HepG2 (cell line): ENCODE measurements at regions not wholly inside any gene's neighbourhood (a gene's known extent, or its start where the extent isn't known, plus 50 kb on each side); places are given as distances from the start of the nearest gene placed in this dataset.

Experiments used
- CTCF ChIP-seq: sonication (generic); formaldehyde crosslinking; IDR thresholded peaks from 2 replicates; pipeline ENCODE4 v1.5.0; 2020; ENCODE audit warnings: mild to moderate bottlenecking, missing genetic modification reagents, moderate library complexity
- EHMT2 ChIP-seq: fragments of 200-600 bp; sonication (generic); IDR thresholded peaks from 2 replicates; pipeline ENCODE4 v1.7.0; 2017; ENCODE audit warnings: antibody characterized with exemption, low read depth, low read length, borderline replicate concordance
- ZBTB8A ChIP-seq: sonication (generic); formaldehyde crosslinking; IDR thresholded peaks from 2 replicates; pipeline ENCODE4 v1.4.0; 2020; ENCODE audit warnings: mild to moderate bottlenecking, low read depth, missing genetic modification reagents, borderline replicate concordance
- ZNF331 ChIP-seq: sonication (generic); formaldehyde crosslinking; IDR thresholded peaks from 2 replicates; pipeline ENCODE4 v1.4.0; 2020; ENCODE audit warnings: missing genetic modification reagents

GRCh38 chr6:68279793-68280557 lies 355.1 kb upstream of the ADGRB3 start:
- TF ChIP-seq ZBTB8A (CRISPR knock-in tag), result no peak
- TF ChIP-seq EHMT2, result no peak
- TF ChIP-seq CTCF (CRISPR knock-in tag), result no peak
- TF ChIP-seq ZNF331 (CRISPR knock-in tag), result no peak
